GM21576 (cell line): ENCODE measurements at regions not wholly inside any gene's neighbourhood (a gene's known extent, or its start where the extent isn't known, plus 50 kb on each side); places are given as distances from the start of the nearest gene placed in this dataset.

ENCODE experiments used
- ATAC-seq: cut with Tn5 transposase; IDR thresholded peaks from one replicate; pipeline ENCODE4 v1.9.1; 2021; ENCODE audit warnings: mild to moderate bottlenecking, moderate library complexity; ENCODE audit not compliant: unreplicated experiment

DNA sequence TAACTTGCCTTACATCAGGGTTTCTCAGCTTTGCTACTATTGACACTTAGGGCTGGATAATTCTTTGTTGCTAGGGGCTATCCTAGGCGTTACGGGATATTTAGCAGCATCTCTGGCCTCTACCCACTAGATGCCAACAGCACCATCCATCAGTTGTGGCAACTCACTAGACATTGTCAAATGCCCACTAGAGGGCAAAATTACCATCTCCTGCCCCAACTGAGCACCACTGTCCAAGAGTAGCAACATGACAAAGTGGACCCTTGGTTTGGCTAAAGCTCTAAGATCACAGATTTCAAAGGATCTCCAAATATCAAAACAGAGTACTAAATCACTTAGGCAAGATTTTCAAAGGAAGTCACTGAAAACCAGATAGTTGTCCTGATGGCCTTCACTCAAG is 251.7 kb upstream of the TBX3 start:
- no peak for ATAC-seq

DNA sequence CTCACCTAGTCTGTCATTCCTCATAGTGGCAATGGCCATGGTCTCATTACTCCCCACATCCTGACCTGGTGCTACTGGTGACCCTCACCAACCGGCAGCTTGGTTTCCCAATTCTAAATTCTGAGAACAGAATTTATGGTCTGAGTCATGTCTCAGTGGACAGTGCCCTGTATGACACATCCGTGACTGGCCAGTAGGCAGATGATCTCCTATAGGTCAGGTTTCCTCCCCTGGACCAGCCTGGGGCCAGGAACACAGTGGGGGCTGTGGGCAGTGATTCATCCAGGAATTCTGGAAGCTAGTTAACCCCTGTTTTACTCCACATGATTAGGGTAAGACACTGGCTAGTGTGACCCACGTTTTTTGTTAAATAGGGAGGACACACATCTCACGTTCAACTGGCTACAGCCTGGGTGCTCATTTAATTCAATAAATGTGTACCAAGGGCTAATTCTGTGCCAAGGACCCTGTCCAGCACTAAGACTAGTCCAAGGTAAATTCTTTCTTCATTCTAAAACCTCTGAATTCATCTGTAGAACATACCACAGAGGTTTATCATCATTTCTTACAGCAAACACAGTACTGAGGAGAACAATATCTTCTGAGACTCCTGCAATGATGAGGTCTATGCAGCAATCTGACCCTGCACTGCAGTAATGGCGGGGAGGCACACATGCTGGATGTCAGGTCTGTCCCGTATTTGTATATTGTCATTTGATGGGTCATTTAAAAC is 249.6 kb upstream of the TBX3 start:
- no peak for ATAC-seq

DNA sequence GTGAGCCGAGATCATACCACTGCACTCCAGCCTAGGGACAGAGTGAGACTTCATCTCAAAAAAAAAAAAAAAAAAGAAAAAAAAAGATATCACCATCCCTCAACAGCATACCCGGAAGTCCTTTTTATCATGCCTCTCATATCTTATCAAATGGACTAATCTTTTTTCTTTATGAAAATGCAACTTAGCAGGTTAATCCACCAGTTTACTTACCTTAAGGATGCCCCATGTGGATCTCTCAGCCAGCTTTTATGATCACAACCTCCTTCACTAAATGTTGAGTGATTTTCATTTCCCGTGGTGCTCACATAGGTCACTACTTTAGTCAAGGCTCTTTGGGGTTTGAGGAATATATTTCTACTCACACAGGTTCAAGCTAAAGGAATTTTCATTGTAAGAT is 248.8 kb upstream of the TBX3 start:
- ATAC-seq = no peak

DNA sequence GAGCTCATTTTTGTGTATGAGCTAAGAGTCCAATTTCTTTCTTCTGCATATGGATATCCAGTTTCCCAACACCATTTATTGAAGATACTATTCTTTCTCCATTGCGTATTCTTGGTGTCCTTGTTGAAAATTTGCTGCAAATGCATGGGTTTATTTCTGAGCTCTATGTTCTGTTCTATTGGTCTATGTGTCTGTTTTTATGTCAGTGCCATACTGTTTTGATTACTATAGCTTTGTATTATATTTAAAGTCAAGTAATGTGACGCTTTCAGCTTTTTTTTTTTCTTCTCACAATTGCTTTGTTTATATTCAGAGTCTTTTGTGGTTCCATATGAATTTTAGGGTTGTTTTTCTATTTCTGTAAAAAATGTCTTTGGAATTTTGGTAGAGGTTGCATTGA is 247.1 kb upstream of the TBX3 start:
- no peak for ATAC-seq

DNA sequence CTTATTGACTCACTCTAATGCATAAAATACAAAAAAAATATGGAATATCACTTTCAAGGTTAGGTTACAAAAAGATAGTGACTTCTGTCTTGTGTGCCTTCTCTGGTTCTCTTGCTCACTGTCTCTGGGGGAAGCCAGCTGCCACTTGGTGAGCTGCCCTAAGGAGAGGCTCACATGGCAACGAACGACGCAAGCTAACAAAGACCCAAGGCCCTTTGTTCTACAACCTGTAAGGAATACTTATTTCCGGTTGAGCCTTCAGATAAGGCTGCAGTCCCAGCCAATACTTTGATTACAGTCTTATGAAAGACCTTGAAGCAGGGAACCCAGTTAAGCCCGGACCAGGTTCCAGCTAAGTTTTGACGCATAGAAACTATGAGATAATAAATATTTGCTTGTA is 242.4 kb upstream of the TBX3 start:
- no peak for ATAC-seq

DNA sequence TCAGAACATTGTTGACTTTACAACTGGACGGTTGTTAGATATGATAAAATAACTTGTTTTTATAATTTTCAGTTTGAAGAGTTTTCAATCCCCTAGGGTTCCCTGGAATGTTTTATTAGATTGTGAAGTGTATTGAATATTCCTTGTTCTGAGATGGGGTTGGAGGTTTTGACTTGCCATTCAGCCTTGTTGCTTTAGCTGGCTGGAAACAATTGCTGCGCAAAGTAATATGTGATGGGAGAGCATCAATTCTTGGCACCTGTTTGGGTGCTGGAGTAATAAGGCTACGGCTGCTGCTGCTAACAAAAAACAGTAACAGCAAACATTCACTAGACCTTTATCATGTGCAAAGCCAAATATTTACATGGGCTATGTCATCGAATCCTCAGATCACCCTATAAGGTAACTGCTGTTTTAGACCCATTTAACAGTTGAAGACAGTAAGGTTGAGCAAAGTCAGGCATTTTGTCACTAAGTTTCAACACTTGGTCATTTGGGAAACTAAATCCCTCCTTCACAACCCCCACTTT is 241.0 kb upstream of the TBX3 start:
- ATAC-seq = no peak

DNA sequence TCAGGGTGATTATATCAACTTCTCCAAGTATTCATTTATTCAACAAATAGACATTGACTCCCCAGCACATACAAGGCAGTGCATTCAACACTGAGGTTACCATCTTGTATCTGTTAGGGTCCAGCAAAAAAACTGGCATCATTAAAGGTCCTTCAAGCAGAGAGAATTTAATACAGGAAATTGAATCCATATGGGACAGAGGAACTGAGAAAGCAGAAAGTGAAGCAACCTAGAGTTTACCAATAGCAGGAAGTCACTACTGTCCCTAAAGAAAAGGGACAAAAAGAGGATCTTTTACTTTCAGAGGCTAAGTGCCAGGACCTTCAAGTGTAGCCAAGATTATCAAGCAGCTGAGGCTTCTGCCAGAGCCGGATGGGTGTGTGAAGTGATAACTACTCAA is 237.8 kb upstream of the TBX3 start:
- no peak for ATAC-seq

DNA sequence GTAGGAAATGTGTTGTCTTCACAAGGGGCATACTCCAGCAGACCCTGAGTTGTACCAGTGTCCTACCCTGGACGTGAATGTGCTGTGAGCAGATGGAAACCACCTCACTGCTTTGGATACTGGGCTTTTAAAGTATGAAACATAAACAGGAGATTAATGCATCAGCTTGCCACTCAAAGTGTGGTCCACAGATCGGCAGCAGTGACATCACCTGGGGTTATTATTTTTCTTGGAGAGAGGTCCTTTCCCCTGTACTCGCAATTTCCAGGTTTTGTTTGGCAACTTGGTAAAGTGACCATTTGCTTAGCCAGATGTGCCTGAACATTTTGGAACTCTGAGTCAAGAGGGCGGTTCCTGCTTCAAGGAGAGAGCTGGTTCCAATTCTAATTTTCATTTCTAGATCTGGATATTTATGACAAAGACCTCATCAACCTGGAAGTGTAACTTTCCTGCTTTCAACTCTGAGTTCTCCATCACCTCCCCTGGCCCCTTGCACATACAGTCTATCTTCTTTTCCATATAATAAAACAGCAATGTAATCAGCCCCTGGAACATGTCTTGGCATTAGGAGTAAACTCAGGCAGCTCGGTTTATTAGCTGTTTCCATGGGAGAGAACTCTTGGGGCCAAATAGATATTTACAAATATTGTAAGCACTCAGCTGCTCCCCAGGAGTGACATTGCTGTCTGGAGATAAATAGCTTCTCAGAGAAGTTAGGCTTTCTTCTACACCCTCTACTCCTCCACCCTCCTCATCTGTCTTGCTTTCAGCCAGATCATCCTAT is 237.0 kb upstream of the TBX3 start:
- no peak for ATAC-seq

DNA sequence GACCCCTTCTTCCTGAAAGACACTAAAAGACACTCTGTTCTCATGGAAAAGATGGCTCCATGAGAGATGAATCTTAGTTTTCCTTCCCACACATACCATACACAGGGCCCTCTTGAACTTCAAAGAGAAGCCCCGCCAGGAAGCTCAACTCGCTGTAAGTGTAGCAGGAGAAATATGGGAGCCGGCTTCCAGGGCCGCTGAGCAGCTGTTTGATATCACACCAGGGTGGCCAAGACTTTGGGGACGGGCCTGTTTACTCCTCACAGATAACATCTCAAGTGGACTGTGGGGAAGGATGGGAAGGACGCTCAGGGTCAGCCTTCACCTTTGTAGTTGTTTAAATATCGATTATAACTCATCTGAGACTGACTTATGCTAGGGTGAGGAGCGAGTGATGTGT is 235.5 kb upstream of the TBX3 start:
- ATAC-seq = no peak

DNA sequence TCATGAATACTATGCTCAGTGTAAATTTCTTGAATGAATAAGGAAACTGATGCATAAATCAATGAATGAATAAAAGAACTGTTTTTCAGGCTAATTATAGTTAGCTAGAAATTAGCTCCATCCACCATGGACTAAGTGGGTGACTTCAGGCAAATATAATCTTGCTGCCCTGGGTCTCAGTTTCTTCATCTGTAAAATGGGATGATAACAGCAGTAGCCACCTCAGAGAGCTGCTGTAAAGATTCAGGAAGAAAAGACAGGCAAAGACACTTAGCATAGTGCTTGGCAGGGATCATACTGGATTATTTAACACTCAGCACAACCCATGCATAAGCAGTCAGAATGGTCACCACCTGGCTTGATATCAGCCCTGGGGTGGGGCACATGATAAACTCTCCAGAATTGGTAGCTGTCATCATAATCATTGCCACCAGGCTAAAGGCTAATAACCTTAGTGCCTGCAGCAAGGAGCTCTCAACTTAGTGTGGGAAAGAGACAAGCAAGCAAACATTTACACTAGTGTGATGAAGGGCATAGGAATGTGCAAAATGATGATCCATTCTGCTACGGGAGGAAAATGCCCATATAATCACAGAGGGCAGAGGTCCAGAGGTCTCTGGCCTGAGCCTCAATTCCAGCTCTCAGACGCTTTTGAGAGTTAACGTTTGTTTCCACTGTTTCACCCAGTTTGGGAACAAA is 234.7 kb upstream of the TBX3 start:
- no peak for ATAC-seq

DNA sequence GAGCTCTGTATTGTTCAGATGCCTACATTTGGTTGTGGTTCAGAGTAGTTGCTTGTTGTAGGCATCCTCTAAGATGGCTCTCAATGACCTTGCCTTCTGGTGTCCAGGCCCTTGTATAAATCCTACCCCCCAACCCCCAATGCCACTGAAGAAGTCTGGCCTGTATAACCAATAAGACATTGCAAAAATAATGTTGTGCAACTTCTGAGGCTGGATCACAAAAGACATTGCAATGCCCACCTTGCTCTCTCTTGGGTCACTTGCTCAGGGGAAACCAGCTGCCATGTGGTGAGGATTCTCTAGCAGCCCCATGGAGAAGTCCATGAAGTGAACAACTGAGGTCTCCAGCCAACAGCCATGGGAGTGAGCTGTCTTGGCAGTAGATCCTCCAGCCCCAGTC is 234.0 kb upstream of the TBX3 start:
- no peak for ATAC-seq

DNA sequence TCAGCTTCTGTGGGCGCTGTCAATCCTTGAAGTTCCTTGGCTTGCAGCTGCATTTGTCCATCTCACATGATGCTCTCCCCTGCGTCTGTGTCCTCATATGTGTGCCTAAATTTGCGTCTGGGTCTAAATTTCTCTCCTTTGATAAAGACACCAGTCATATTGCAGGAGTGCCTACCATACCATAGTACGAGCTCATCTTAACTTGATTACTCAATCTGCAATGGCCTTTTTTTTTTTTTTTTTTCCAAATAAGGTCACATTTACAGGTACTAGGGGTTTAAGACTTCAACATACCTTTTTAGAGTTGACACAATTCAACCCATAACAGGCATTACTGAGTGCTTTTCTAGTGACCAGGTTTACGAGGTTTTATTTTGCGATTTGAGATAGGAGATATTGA is 233.3 kb upstream of the TBX3 start:
- no peak for ATAC-seq

DNA sequence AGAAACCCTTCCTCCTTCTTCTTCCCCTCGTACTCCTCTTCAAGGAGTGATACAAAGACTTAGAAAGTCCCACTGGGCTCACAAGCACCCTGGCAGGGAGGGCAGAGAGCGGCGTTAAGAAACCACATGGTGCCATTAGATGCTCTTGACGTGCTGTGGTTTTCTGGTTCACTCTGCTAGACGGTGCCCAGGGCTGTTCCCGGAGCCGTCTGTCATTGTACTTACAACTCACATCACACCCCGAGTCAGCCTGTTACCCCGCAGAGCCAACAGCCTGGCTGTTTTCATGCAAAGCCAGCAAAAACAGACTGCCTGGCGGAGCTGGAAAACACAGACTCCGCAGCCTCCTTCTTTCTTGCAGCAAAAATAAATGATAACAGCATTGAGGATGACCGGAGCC is 232.6 kb upstream of the TBX3 start:
- ATAC-seq = no peak

DNA sequence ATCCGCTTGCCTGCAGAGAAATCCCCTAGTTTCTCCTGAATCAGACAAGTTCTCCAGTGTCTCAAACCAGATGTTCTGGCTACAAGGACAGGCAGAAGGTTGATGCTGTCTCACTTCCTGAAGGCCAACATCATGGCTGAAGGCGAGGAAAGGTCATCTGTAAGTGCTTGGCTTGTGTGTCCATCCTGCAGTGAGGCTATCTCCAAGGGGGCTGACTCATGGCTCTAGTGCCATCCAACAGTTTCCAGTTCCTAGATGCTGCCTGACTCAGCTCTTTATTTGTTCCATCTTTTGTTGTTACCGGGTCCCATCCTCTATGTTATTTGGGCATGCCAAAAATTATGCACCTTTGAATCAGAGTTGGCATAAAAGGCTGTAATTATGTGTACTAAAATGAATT is 232.1 kb upstream of the TBX3 start:
- no peak for ATAC-seq

DNA sequence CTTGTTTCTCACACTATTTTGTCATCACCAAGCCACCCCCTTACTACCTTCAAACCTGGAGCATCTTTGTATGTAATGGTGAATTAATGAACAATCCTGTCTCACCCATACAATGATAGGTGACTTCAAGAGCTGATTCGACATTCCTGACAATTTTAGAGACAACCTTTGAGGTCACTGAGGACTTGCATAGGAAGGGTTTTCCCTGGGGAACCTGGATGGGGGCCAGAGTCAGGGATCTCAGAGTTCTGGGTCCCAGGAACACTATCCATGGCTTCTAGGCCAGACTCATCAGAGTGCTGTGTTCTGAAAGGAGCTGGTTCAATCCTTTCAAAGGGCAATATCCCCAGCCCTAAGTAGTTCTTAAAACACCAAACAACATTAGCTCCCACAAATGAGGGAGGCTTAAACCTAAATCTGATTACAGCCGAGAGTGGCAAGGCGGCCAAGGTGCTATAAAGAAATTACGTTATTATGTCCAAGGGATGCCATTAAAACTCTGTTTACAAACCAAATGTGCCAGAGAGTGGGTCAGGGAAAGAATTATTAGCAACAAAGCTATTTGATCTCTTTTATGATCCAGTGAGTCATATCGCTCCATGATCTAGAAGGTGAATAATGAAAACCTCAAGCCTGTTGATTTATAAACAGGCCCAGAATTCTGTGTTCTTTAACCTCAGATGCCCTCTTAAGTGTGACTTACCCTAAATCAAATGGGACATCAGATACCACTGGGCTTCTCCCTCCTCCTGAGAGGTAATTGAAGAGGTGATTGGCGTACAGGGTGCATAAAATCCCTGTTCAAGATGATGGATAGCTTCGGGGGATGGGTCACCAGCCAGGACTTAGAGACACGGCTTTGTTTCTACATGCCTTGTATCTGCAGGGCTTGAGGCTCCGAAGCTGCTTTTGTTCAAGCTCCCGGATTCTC is 230.2 kb upstream of the TBX3 start:
- ATAC-seq = no peak

DNA sequence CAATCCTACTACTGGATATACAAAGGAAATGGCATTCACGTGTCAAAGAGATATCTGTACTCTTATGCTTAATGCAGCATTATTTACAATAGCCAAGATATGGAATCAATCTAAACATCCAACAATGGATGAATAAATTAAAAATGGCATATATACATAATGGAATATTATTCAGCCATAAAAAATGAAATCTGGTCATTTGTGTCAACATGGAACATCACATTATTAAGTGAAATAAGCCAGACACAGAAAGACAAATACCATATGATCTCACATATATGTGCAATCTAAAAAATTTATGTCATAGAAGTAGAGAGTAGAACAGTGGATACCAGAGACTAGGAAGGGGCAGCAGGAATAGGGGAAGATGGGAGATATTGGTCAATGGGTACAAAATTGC is 228.8 kb upstream of the TBX3 start:
- ATAC-seq = no peak

DNA sequence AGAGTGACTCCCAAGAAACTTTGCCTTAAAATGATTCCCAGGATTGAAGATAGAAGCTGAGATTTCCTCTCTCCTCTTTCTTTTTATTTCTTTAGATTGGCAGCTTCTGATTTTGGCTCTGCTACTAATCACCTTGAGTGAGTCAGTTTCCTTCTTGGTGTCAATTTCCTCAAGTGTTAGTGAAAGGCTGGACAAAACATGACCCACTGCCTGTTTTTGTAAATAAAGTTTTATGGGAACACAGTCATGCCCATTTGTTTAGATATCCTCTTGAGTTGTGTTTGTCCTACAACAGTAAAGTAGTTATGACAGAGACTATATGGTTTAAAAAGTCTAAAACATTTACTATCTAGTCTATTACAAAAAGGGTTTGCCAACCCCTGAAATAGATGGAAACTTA is 227.2 kb upstream of the TBX3 start:
- ATAC-seq = no peak

DNA sequence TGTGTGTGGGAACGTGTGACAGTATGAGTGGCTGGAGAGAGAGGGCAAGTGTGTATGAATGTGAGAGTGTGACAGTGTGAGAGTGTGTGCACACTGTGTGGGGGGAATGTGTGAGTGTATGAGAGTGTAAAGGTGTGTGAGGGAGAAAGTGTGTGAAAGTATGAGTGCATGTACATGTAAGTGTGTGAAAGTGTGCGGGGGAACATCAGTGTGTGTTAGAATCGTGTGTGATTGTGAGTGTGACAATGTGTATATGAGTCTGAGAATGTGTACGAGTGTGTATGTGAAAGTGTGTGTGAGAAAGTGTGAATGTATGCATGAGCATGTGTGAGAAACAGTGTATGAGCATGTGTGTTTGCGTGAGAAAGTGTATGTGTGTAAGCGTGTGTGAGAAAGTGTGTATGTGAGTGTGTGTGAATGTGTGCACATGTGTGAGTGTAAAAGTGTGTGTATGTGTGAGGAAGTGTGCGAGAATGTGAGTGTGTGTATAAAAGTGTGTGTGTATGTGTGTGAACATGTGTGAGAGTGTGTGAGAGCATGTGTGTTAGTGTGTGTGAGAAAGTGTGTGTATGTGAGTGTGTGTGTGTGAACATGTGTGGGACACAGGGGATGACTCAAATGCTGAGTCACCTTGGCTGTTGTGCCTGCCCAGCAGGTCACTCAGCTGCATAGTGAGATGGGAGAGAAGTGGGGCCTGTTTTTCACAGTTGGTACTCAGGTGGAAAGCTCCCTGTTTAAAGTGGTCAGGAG is 220.5 kb upstream of the TBX3 start:
- no peak for ATAC-seq

DNA sequence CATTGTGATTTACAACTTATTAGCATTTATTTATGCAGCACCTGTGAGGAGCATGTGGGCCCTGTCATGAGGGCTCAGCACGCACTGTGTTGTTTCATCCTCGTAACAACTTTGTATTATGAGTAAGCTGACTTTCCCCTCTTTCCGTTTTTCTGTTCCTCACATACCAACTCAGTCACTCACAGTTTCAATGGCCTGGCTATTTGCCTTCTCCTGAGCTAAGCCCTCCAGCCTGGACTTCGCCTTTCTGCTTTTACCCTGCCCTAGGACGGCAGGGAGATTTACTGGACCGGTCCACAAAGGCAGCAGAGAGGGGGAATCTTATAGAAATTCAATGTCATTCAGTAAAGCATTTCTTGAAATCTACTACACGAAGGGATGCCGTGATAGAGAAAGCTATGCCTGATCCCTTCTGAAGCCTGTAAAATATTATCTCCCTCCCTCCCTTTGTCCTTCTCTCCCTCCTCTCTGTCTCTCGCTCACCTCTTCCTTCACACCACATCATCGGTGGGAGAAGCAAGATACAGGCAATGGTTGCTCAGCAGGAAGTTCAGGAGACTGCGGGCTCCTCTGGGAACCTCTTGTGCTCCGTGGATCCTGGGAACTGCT is 219.2 kb upstream of the TBX3 start:
- no peak for ATAC-seq

DNA sequence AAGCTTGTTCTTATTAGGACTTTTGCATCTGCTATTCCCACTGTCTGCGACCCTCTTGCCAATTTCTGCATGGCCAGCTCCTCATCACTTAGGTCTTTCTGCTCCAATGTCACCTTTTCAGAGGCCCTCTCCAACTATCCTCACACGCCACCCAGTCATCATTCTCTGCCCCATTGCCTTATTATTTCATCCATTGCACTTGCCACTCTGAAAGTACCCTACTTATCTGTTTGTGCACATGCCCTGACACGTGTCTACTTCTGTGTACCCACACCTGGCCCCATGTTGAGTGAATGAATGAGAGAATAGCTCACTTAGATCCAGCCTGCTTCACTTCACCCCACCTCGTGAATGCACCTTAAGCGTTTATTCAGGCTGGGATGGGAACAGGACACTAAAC is 218.7 kb upstream of the TBX3 start:
- ATAC-seq = no peak
